Gastroesophageal sphincter (tissue), 3 donors: ENCODE measurements at regions not wholly inside any gene's neighbourhood (a gene's known extent, or its start where the extent isn't known, plus 50 kb on each side); places are given as distances from the start of the nearest gene placed in this dataset.

Experiments
- CTCF ChIP-seq, 4 experiments: fragments of 200-600 bp in 2 of 4; fragments of 450-650 bp in 2 of 4; sonication (generic) in 1 of 4; IDR thresholded peaks; one replicate each; pipeline ENCODE4 v1.5.1; 2017 to 2019; ENCODE audit warnings: antibody characterized with exemption in 4 of 4, mild to moderate bottlenecking in 2 of 4, moderate library complexity in 2 of 4
- POLR2A ChIP-seq, 2 donors: fragments of 450-650 bp; IDR thresholded peaks; one replicate each; pipeline ENCODE4 v1.6.1; 2017; ENCODE audit warnings: antibody characterized with exemption in 2 of 2, mild to moderate bottlenecking in 2 of 2, moderate library complexity in 1 of 2

GRCh38 chr12:60489071-60489470 lies 893.2 kb downstream of the SLC16A7 start:
- no peak for TF ChIP-seq CTCF (IDR thresholded peaks at IDR 0.05)
- TF ChIP-seq POLR2A (IDR thresholded peaks at IDR 0.05): no peak
